MCF 10A (cell line): ENCODE measurements at regions not wholly inside any gene's neighbourhood (a gene's known extent, or its start where the extent isn't known, plus 50 kb on each side); places are given as distances from the start of the nearest gene placed in this dataset.

ENCODE experiments used
- BruUV-seq: library from RNA; stranded (reverse); fragments of 400-500 nt; replicated peaks from 2 replicates; lab custom pipeline; 2021; lab: Mats Ljungman, UMichigan
- CTCF ChIA-PET: fragments of 300-600 bp; sonication (Branson Sonifier 250); formaldehyde crosslinking; extraction: SDS; loops from one replicate; lab custom pipeline; 2021; ENCODE audit warnings: antibody characterized with exemption, inconsistent platforms; lab: Yijun Ruan, JAX
- POLR2A ChIA-PET: fragments of 300-600, 350-650 bp; sonication (Branson Sonifier 250); formaldehyde crosslinking; extraction: SDS; loops from one replicate; lab custom pipeline; 2020; ENCODE audit warnings: antibody characterized with exemption, inconsistent platforms; lab: Yijun Ruan, JAX
- DNase-seq: peaks from one replicate; pipeline ENCODE4 v3.0.0-alpha.2; 2018; ENCODE audit not compliant: unreplicated experiment
- H3K27ac Mint-ChIP-seq: one replicate; pipeline ENCODE4 v1.8.0; 2022; ENCODE audit warnings: mild to moderate bottlenecking, low read depth, mixed read lengths; ENCODE audit not compliant: unreplicated experiment
- H3K27me3 Mint-ChIP-seq: one replicate; pipeline ENCODE4 v1.8.0; 2022; ENCODE audit warnings: mixed read lengths; ENCODE audit not compliant: insufficient read depth, unreplicated experiment
- H3K36me3 Mint-ChIP-seq: one replicate; pipeline ENCODE4 v1.8.0; 2022; ENCODE audit warnings: mild to moderate bottlenecking, moderate library complexity, mixed read lengths; ENCODE audit not compliant: insufficient read depth, unreplicated experiment
- H3K4me1 Mint-ChIP-seq: one replicate; pipeline ENCODE4 v1.8.0; 2022; ENCODE audit warnings: mixed read lengths; ENCODE audit not compliant: insufficient read depth, unreplicated experiment
- H3K4me3 Mint-ChIP-seq: one replicate; pipeline ENCODE4 v1.8.0; 2022; ENCODE audit warnings: mild to moderate bottlenecking, moderate library complexity, mixed read lengths; ENCODE audit not compliant: unreplicated experiment
- H3K9me3 Mint-ChIP-seq: one replicate; pipeline ENCODE4 v1.8.0; 2022; ENCODE audit warnings: mixed read lengths; ENCODE audit not compliant: unreplicated experiment
- intact Hi-C: fragments of 100-400 bp; cut with micrococcal nuclease; formaldehyde crosslinking; loops from 2 replicates; pipeline ENCODE4 v1.14.1; 2022
- TF ChIP-seq, protein P1 (sequence below): fragments of 200-600 bp; IDR thresholded peaks from one replicate; pipeline ENCODE4 v1.8.0; 2022; ENCODE audit warnings: antibody characterized with exemption, mild to moderate bottlenecking; ENCODE audit not compliant: unreplicated experiment

DNA sequence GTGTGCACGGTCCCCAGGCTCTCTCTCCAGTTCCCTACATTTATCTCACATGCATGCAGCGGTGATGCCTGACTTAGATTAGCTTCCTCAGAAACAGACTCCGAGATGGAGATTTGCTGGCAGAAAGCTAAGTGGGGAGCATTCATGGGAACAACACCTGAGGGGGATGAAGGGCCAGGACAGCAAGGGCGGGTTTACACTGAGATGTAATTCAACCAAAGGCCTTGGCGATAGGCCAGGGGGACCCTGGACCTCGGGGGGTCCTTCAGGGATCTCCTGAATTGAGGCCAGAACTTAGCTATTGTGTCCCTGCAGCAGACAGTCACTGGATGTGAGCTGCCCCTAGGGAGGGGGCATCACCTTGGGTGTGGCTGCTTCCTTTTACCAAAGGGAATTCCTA is 246.1 kb upstream of the CSF3R start:
- CTCF ChIA-PET, result no interaction called here
- TF ChIP-seq, protein P1, sequence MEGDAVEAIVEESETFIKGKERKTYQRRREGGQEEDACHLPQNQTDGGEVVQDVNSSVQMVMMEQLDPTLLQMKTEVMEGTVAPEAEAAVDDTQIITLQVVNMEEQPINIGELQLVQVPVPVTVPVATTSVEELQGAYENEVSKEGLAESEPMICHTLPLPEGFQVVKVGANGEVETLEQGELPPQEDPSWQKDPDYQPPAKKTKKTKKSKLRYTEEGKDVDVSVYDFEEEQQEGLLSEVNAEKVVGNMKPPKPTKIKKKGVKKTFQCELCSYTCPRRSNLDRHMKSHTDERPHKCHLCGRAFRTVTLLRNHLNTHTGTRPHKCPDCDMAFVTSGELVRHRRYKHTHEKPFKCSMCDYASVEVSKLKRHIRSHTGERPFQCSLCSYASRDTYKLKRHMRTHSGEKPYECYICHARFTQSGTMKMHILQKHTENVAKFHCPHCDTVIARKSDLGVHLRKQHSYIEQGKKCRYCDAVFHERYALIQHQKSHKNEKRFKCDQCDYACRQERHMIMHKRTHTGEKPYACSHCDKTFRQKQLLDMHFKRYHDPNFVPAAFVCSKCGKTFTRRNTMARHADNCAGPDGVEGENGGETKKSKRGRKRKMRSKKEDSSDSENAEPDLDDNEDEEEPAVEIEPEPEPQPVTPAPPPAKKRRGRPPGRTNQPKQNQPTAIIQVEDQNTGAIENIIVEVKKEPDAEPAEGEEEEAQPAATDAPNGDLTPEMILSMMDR, result no peak
- peaks cover 26% of the 10 kb centered on the region for H3K27me3 Mint-ChIP-seq
- BruUV-seq, result no TSS peak
- intact Hi-C loops, result no loop called here
- H3K36me3 Mint-ChIP-seq, result no peaks in the 10 kb centered on the region
- no peaks in the 10 kb centered on the region for H3K4me1 Mint-ChIP-seq
- no peak overlapping the region for H3K4me3 Mint-ChIP-seq
- POLR2A ChIA-PET, result no interaction called here
- no peaks in the 10 kb centered on the region for H3K9me3 Mint-ChIP-seq
- DNase-seq, result no peak
- no peak overlapping the region for H3K27ac Mint-ChIP-seq

DNA sequence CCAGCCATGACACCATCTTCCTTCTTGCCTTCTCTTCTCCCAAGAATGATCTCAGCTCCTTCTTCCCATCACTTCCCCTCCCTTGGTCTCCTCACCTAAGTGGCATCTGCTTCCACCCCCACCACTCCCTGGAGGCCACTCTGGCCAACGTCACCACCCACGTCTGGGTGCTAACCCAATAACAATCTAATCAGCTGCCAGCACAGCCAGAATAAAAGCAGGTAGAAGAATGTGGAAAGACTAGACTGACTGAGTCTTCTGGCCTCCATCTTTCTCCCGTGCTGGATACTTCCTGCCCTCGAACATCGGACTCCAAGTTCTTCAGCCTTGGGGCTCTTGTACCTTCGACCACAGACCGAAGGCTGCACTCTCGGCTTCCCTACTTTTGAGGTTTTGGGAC is 245.3 kb upstream of the CSF3R start:
- H3K4me1 Mint-ChIP-seq, result no peaks in the 10 kb centered on the region
- H3K27ac Mint-ChIP-seq, result no peak overlapping the region
- BruUV-seq, result no TSS peak
- H3K27me3 Mint-ChIP-seq, result peaks cover 30% of the 10 kb centered on the region
- ChIA-PET CTCF (no interaction called here), POLR2A (no interaction called here)
- TF ChIP-seq, protein P1, result no peak
- H3K4me3 Mint-ChIP-seq, result no peak overlapping the region
- no peaks in the 10 kb centered on the region for H3K36me3 Mint-ChIP-seq
- no peak for DNase-seq
- no peaks in the 10 kb centered on the region for H3K9me3 Mint-ChIP-seq
- intact Hi-C loops, result no loop called here

DNA sequence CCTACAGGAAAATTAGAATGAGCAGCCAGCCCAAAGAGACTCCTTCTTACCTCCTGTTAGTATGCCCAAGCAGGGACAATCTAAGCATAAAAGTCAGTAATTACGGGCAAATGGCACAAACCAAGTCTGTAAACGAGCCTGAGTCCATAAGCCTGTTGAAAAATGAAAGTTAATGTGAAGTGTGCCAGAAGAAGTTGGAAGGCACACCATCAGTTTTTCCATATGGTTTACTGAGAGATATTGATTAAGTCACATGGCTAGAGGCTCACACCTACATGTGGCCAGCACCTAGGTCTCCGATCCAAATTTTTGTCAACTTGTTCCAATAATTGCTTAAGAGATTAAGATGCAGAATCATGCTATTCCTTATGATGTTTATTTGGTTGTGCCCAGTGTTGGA is 242.4 kb upstream of the CSF3R start:
- no peak overlapping the region for H3K27ac Mint-ChIP-seq
- intact Hi-C loops, result no loop called here
- H3K4me1 Mint-ChIP-seq, result no peaks in the 10 kb centered on the region
- ChIA-PET CTCF (interaction anchor here (0.6 kb wide), 2 partner anchors 1741 to 1983 kb away, joined by 3 to 5 read pairs; no protein-coding TSS in a partner anchor), POLR2A (no interaction called here)
- no peaks in the 10 kb centered on the region for H3K9me3 Mint-ChIP-seq
- no peak overlapping the region for H3K4me3 Mint-ChIP-seq
- no peaks in the 10 kb centered on the region for H3K36me3 Mint-ChIP-seq
- no peak for DNase-seq
- BruUV-seq, result no TSS peak
- H3K27me3 Mint-ChIP-seq, result peaks cover 30% of the 10 kb centered on the region
- TF ChIP-seq, protein P1, result no peak

DNA sequence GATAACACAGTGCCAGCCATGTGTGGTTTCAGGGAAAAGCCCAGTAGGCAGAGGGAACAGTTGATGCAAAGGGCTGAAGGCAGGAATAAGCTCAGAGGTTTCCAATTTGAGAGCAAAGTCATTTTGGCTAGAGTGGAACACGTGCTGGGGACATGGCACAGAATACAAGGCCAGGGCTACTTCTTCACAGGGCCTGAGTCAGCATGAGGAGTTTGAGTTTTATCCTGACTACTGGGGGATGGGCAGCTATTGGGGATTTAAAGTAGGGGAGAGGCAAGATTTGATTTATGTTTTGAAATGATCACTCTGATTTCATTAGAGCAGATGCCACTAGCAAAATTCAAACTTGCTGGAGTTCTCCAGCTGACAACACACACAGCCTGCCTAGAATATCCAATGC is 241.1 kb upstream of the CSF3R start:
- no peaks in the 10 kb centered on the region for H3K9me3 Mint-ChIP-seq
- H3K27ac Mint-ChIP-seq, result no peak overlapping the region
- peaks cover 27% of the 10 kb centered on the region for H3K27me3 Mint-ChIP-seq
- CTCF ChIA-PET, result no interaction called here
- no peak for DNase-seq
- POLR2A ChIA-PET, result no interaction called here
- BruUV-seq, result no TSS peak
- no peaks in the 10 kb centered on the region for H3K4me1 Mint-ChIP-seq
- no peak overlapping the region for H3K4me3 Mint-ChIP-seq
- TF ChIP-seq, protein P1, result no peak
- H3K36me3 Mint-ChIP-seq, result no peaks in the 10 kb centered on the region
- intact Hi-C loops, result no loop called here
